Upper lobe of right lung (tissue), 1 donor: ENCODE measurements at regions not wholly inside any gene's neighbourhood (a gene's known extent, or its start where the extent isn't known, plus 50 kb on each side); places are given as distances from the start of the nearest gene placed in this dataset.

Experiments used
- ATAC-seq: fragments of 200-7000 bp; cut with Tn5 transposase; one replicate; pipeline ENCODE4 v1.9.1; 2020; ENCODE audit warnings: mild to moderate bottlenecking, moderate library complexity
- DNase-seq: peaks from one replicate; pipeline ENCODE4 v3.0.0-alpha.2; 2020
- H3K27ac ChIP-seq: fragments of 200-600 bp; one replicate; pipeline ENCODE4 v1.8.0; 2022
- H3K27me3 ChIP-seq: fragments of 200-600 bp; one replicate; pipeline ENCODE4 v1.8.0; 2022; ENCODE audit warnings: mild to moderate bottlenecking
- H3K36me3 ChIP-seq: fragments of 200-600 bp; one replicate; pipeline ENCODE4 v1.8.0; 2022
- H3K4me1 ChIP-seq: fragments of 200-600 bp; one replicate; pipeline ENCODE4 v1.8.0; 2022
- H3K4me3 ChIP-seq: fragments of 200-600 bp; one replicate; pipeline ENCODE4 v1.8.0; 2022; ENCODE audit warnings: mild to moderate bottlenecking
- H3K9me3 ChIP-seq: fragments of 200-600 bp; one replicate; pipeline ENCODE4 v1.8.0; 2022
- intact Hi-C: fragments of 100-400 bp; cut with DNase I; formaldehyde crosslinking; loops from one replicate; pipeline ENCODE4 v1.11.0; 2022
- TF ChIP-seq, protein P1 (sequence below): fragments of 200-600 bp; IDR thresholded peaks from one replicate; pipeline ENCODE4 v1.8.0; 2022; ENCODE audit warnings: antibody characterized with exemption
- donor health status: DM: no; HTN: yes; CAD: no; lungs with severe emphysema.

DNA sequence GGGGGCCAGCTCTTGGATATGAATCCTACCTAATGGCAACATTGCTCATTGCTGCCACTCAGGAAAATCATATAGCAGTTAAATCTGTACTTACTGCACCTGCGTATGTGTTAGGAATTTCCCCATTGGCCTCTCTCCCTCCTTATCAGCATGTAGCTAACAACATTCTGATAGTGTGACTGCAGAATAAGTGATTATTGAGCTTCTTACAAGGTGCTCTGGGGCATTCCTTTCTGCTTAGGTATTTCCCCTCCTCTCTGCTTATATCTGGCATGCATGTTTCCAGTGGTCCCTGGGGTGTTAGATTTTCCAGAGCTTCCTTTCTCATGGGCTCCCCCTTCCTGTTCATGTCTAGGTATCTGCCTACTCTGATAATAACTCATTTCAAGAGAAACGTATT lies 414.1 kb upstream of the SLITRK1 start:
- Histone ChIP-seq H3K27me3 (no peaks in the 10 kb centered on the region), H3K4me3 (no peak overlapping the region), H3K27ac (no peak overlapping the region), H3K9me3 (no peaks in the 10 kb centered on the region), H3K36me3 (no peaks in the 10 kb centered on the region), H3K4me1 (no peaks in the 10 kb centered on the region)
- DNase-seq (no peak), ATAC-seq (no peak)
- TF ChIP-seq, protein P1, sequence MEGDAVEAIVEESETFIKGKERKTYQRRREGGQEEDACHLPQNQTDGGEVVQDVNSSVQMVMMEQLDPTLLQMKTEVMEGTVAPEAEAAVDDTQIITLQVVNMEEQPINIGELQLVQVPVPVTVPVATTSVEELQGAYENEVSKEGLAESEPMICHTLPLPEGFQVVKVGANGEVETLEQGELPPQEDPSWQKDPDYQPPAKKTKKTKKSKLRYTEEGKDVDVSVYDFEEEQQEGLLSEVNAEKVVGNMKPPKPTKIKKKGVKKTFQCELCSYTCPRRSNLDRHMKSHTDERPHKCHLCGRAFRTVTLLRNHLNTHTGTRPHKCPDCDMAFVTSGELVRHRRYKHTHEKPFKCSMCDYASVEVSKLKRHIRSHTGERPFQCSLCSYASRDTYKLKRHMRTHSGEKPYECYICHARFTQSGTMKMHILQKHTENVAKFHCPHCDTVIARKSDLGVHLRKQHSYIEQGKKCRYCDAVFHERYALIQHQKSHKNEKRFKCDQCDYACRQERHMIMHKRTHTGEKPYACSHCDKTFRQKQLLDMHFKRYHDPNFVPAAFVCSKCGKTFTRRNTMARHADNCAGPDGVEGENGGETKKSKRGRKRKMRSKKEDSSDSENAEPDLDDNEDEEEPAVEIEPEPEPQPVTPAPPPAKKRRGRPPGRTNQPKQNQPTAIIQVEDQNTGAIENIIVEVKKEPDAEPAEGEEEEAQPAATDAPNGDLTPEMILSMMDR = no peak
- intact Hi-C loops = no loop called here

DNA sequence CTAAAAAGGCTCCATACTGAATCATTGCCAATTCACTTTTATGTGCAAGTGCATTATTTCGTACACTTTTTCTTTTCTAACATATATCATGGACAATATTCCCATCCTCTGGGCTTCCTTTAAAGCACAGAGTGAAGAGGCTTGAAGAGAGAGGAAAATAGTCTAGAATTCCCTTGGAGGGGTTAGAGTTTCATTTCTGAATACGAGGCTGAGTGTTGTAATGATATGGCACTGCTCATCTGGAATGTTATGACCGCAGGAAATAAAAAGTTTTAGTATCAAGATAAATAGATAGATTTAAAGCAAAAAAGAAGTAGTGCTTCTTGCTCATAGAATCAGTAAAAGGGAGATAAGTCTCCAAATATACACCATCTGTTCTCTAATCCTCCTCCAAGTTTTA lies 412.3 kb upstream of the SLITRK1 start:
- Histone ChIP-seq H3K36me3 (no peaks in the 10 kb centered on the region), H3K4me3 (no peak overlapping the region), H3K9me3 (no peaks in the 10 kb centered on the region), H3K27ac (no peak overlapping the region), H3K4me1 (no peaks in the 10 kb centered on the region), H3K27me3 (no peaks in the 10 kb centered on the region)
- DNase-seq (no peak), ATAC-seq (no peak)
- TF ChIP-seq, protein P1 = no peak
- intact Hi-C loops = no loop called here

DNA sequence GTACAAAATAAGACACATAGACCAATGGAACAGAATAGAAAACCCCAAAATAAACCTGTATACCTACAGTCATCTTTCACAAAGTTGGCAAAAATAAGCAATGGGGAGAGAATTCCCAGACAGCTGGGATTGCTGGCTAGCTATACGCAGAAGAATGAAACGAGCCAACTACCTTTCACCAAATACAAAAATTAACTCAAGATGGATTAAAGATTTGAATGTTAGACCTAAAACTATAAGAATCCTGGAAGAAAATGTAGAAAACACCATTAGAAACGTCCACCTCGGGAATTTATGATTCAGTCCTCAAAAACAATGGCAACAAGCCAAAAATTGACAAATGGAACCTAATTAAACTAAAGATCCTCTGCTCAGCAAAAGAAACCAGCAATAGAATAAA lies 408.1 kb upstream of the SLITRK1 start:
- TF ChIP-seq, protein P1 = no peak
- no peaks in the 10 kb centered on the region for H3K36me3 ChIP-seq
- ATAC-seq (no peak), DNase-seq (no peak)
- H3K27ac ChIP-seq = no peak overlapping the region
- intact Hi-C loops = no loop called here
- H3K9me3 ChIP-seq = no peaks in the 10 kb centered on the region
- H3K4me3 ChIP-seq = no peak overlapping the region
- H3K4me1 ChIP-seq = no peaks in the 10 kb centered on the region
- H3K27me3 ChIP-seq = no peaks in the 10 kb centered on the region

DNA sequence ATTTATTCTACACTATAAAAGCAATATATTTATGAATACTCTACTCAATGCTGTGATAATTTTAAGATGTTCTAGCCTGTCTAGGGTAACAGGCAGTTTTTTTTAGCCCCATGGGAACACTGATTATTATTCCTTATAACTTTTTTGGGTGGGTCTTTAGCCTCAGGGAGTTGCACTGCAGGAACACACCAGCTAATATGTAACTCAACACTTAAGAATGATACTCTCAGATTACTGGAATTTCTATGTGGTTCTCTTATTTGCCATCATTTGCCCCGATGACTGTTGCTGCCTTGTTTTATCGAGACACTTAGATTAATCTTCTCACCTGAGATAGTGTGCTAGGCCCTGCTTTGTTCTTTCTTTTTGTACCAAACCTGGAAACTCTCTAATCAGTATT lies 396.9 kb upstream of the SLITRK1 start:
- TF ChIP-seq, protein P1 = no peak
- intact Hi-C loops = no loop called here
- no peak for ATAC-seq
- H3K36me3 ChIP-seq = no peaks in the 10 kb centered on the region
- H3K4me1 ChIP-seq = no peaks in the 10 kb centered on the region
- no peak for DNase-seq
- H3K27me3 ChIP-seq = no peaks in the 10 kb centered on the region
- H3K9me3 ChIP-seq = no peaks in the 10 kb centered on the region
- H3K4me3 ChIP-seq = no peak overlapping the region
- H3K27ac ChIP-seq = no peak overlapping the region

DNA sequence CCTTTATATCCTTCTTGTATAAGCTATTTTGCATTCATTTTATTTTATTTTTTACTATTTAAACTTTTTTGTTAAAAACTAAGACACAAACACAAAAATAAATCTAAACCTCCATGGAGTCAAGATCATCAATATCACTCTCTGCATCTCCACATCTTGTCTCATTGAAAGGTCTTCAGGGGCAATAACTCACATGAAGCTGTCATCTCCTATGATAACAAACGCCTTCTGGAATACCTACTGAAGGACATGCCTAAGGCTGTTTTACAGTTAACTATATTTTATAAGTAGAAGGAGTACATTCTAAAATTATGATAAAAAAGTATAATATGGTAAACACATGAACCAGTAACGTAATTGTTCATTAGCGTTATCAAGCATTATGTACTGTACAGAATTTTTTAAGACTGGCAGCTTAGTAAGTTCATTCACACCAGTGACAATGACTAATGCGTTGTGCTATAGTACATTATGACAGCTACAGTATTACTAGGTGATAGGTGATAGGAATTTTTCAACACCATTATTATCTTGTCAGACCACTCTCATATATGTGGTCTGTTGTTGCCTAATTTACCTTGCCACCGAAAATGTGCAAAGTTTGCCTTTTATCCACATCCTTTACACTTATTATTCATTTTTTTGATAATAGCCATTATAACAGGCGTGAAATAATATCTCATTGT lies 390.7 kb upstream of the SLITRK1 start:
- H3K36me3 ChIP-seq = no peaks in the 10 kb centered on the region
- no peaks in the 10 kb centered on the region for H3K27me3 ChIP-seq
- intact Hi-C loops = no loop called here
- TF ChIP-seq, protein P1 = no peak
- H3K27ac ChIP-seq = no peak overlapping the region
- DNase-seq = no peak
- no peaks in the 10 kb centered on the region for H3K9me3 ChIP-seq
- ATAC-seq = no peak
- H3K4me3 ChIP-seq = no peak overlapping the region
- no peaks in the 10 kb centered on the region for H3K4me1 ChIP-seq

DNA sequence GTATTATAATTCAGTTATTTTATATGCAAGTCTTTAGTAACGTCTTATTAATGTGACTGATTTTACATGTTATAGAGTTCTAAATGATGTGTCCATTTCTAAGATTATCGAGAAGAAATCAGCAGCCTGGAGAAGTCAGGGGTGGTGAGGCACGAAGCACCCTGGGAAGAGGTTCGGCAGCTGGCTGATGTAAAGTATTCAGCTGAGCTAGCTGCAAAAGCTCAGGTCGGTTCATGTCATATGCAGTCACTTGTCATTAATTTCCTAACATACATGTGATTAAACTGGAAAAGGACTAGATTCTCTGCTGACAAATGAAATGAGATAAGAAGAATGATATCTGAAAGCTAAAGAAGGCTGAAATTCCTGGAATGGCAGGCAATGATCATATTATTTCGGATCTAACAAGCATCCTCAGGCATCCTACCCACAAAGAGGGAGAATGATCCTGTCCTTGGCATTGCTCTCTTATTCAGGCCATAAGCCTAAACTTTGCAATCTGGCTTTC lies 383.0 kb upstream of the SLITRK1 start:
- DNase-seq (no peak), ATAC-seq (no peak)
- intact Hi-C loops = no loop called here
- Histone ChIP-seq H3K4me3 (no peak overlapping the region), H3K9me3 (no peaks in the 10 kb centered on the region), H3K27ac (no peak overlapping the region), H3K27me3 (no peaks in the 10 kb centered on the region), H3K4me1 (no peaks in the 10 kb centered on the region), H3K36me3 (no peaks in the 10 kb centered on the region)
- TF ChIP-seq, protein P1 = no peak
